ENCODE measurements at regions not wholly inside any gene's neighbourhood (a gene's known extent, or its start where the extent isn't known, plus 50 kb on each side); places are given as distances from the start of the nearest gene placed in this dataset.

DNA sequence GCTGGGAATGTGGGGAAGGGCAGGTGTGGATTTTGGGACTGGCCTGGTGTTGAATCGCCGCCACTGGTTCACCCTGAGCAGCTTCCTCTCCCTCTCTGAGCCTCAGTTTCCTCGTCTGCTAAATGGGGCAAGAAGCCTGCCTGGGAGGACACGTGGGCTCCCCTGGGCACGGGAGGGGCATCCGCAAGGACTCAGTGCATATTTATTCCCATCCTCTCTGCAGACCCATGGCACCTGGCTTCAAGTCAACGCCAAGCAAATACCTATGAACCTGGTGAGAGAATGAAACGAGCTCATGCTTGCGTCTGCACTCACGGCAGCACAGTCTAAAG is 234.4 kb downstream of the PTPRU start:
- no peak for TF ChIP-seq SUZ12 (IDR thresholded peaks at IDR 0.05)
- TF ChIP-seq FOXM1 (IDR thresholded peaks at IDR 0.05; ENCODE audit: borderline replicate concordance): no peak
- TF ChIP-seq SP1 (IDR thresholded peaks at IDR 0.05): no peak
